ENCODE measurements at regions not wholly inside any gene's neighbourhood (a gene's known extent, or its start where the extent isn't known, plus 50 kb on each side); places are given as distances from the start of the nearest gene placed in this dataset.

- no peak for TF ChIP-seq POLR2A (IDR thresholded peaks at IDR 0.05)
- no peak for TF ChIP-seq CTCF (IDR thresholded peaks at IDR 0.05 in 4 of 5, conservative IDR thresholded peaks at IDR 0.05 in 1 of 5)
Observed at GRCh38 chr2:204195498-204195897, 258.9 kb downstream of the ICOS start.
